NK-92 treated with Interleukin-12 subunit alpha and Interleukin-12 subunit beta, amount 100 ng/mL, for 24 hours (cell line): ENCODE measurements at regions not wholly inside any gene's neighbourhood (a gene's known extent, or its start where the extent isn't known, plus 50 kb on each side); places are given as distances from the start of the nearest gene placed in this dataset.

ENCODE experiments used
- DNase-seq: peaks from one replicate; lab custom pipeline; 2025; lab: John Stamatoyannopoulos, UW

DNA sequence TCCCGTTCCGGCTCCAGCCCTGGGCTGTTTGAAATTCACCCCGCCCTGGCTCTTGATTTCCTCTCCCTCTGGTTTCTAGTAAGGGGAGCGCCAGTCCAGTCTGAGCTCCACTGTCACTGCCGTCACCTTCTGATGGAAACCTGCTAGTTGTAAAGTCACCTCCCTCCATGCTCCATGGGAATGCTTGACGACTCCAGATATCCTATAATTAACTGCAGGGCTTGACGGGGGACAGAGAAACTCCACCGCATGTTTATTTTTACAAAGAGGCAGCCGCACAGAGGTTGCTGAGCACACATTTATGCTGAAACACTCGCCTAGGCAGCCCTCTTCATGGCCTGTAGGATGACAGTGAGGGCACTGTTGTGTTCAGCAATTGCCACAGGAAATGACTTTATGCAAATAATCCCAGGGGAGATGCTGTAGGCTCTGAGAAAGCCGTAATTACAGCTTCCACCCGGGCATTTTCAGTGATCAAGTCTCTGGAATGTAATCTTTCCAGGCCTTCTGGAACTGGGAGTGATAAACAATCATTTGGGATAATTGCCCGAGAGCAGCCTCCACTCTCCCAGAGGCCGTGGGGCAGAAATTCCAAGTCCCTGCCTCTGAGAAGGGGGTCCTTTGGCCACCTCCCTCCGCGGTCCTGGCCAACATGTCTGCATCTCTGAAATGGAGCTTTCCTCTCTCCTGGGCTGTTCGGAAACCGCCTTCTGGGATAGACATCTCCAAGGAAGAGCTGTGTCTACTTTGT, 300.5 kb downstream of the KLF6 start:
- DNase-seq: no peak

DNA sequence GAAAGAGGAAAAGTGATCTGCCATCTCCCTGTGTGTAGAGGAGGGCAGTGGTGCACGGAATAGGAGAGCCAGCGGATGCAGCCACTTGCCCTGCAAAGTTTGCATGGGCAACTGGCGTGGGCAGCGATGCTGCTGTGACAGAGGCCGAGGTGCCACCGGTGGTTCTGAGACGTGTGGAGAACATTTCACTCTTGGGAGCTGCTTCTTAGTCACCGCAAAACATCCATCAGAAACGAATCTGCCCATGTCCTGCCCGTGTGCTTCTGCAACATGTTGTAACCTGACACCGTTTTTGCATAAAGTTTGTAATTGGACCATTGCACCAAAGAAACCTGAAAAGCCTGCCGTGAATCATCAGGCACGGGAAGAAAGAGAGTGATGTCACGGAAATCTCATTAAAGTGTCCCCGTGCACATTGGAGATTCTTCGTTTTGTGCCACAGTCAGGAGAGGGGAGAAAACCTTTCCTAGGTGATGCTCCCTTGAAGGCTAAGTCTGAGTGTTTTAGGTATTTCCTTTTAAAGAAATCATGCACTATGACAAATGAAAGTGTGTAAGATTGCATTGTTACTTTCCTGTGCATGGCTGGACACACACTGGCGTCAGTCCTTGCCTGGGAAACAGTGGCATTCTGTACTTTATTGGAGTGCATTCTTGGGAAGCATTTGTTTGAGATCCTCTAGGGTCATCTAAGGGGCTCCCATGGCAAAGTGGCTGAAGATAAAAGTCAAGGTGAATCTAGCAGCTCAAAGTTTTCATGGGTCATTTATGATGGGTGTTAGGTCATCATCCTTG, 302.6 kb downstream of the KLF6 start:
- no peak for DNase-seq

DNA sequence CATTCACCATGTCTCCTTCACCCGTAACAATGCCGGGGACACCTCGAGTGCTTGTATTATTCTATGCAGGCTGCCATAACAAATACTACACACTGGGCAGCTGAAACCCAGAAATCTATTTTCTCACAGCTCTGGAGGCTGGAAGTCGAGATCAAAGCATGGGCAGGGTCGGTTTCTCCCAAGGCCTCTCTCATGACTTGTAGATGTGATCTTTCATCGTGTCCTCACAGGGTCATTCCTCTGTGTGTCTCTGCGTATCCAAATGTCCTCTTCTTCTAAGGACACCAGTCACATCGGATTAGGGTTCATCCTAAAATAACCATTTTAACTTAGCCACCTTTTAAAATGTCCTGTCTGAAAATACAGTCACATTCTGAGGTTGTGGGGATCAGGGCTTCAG, 303.5 kb downstream of the KLF6 start:
- DNase-seq: no peak

DNA sequence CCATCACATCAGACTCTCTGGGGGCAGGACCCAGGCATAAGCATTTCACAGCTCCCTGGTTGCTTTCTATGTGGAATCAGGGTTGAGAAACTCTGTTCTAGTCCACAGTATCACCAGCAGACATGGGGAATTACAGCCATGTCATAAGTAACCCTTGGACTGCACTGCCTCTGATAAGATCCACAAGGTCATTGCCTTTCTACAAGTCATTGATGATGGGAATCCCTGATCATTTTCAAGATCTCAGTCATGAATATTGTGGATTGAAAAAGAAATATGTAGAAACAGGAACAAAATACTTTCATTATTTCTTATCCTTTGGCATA, 304.1 kb downstream of the KLF6 start:
- no peak for DNase-seq

DNA sequence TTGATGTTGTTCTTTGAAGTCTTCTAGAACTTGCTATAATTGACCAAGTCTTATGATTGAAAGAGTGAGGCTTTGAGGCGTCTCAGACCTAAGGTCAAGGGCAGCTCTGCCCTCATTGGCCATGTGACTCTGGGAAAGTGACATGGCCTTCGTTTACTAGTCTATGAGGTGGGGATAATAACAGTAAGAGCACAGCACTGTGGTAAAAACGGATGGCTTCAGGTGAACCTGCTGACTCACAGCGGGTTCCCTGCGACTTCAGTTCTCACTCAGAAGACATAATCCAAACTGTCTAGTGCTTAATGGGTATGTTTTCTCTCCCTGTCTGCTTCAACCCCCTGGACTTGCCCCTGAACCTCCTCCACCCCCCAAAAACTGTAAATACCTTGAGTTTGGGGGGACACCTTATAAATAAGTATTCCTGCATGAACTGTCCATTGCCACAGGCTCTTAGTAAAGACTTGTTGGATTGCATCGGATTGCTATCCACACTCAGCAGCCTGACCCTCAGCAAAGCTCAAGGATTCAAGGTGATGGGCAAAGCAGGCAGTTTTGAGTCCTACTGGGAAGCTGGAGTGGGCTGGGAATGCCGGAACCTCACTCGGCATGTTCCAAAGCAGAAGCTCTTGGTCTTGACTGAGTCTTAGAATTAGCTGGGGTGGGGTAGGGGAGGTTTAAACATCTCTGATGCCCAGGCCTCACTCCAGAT, 304.6 kb downstream of the KLF6 start:
- DNase-seq: no peak

DNA sequence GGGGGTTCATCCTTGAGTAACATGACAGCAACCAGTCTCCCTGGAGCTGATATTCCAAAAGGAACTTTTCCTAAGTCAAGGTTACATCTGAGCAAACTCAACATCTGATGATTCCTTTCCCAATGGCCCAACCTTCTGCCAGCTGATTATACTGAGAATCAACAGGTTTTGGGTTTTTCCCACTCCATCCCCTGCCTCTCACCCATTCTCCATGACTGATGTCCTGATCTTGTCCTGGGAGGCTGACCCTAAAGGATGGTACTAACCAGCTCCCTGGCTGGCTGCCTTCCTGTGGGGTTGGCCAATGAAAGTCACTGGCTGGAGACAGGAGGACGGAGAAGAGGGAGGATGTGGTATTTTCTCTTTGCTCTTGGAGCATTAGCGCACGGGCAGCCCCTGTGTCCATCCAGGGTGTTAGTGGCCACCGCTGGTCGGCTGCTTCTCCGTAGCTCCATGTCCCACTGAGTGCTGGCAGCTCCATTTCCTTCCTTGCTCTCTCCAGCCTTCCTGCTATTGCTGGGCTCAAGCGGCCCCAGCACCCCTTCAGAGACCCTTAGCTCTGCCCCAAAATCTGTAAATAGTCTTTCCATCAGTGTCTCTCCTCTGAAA, 306.2 kb upstream of the PITRM1 start:
- DNase-seq: no peak

DNA sequence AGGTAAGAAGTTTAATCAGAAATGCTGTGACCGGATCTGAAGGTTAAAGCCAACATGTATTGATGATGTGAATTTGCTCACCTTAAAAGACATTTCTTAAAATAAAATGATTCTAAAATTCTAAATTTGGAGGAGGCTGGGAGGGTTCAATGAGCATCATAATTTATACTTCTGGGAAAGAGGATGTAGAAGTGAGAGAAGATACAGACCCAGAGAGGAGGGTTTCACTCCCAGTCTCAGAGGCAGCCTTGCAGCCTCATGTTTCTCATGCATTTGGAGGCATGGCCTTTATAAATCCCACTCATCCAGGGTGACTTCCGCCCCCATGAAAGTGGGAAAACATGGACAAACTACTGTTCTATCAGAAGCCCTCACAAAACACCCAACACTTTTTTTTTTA, 305.6 kb upstream of the PITRM1 start:
- no peak for DNase-seq

DNA sequence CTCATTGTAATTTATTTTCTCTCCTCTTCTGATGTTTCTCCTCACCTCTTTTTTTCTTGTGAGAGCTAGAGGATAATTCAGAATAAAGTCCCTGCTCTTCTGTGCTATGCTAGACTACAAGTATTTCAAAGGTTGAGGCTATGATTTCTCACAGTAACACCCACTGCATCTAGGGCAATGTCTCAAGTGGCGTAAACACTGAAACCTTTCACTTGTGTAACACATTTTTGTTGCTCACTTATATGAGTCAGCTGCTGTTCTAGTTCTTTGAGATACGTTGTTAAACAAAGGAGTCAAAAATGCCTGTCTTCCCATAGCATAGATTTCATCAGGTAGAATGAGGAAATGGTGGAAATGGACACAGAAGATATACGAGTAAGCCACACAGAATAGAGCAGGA, 305.1 kb upstream of the PITRM1 start:
- DNase-seq: no peak

DNA sequence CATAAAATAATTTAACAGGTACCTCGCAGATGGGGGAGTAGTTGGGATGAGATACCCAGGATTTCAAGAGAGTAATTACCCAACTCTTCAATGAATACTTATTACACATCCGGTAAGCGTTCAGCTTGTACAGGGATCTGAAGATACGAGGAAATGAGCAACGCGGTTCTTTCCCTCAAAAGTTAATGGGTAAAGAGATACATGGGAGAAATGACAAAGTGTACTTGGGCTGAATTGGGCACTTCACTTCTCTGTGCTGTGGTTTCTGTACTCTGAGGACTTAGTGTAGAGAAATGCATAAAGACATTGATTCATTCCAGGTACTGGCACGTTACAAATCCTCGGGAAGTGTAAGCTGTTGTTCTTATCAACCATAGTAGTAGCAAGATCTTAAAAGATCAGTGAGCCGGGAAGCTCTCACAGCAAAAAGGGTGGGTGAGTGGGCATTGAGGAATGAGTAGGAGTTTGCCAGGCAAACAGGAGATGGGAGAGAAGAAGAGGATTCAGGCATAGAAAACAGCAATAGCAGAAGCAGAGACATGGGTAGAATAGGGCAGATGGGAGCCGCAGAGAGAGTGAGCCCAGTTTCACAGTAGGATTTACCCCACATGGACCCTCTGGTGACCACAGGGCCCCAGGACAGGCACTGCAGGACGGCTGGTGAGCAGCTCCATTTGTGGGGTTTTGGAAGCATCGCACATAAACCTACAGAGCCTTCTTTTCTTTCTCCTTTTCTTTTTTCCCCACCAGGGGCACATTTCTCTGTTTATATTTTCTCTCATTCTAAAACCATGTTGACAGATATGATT, 304.3 kb upstream of the PITRM1 start:
- DNase-seq: no peak

DNA sequence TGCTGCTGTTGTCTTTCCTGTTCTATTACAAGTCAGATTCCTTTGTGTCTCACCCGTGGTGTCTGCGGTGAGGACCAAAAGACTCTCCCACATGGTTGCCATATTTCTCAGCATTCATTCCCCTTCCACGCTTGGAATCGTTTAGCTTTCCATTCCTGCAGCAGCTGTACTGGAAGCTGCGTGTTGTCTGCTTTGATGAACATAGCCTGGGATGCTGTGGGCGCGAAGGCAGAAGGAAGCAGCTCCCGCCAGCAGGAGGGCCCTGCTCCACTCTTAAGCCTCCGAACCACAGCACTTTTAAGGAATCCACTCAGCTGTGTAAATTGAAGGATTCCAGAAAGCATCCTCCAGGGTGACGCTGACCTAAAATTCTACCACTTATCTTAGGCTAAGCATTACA, 303.6 kb upstream of the PITRM1 start:
- no peak for DNase-seq

DNA sequence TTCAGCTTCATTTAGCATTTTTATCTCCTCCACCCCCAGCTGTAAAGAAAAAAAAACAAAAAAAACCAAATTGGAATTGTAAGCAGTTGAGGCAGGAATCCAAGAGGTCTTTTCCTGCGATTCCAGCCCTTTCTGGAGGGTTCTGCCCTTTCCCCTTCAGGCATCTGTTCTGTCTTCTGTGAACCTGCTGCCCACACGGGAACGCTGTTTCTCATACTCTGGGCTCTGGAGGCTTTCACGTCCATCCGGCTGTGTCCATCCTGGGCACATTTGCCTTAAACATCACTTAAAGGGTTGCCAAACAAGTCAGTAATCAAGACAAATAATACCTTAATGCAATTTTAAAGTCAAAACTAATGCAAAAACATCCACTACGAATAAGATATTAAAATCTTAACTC, 302.8 kb upstream of the PITRM1 start:
- no peak for DNase-seq

DNA sequence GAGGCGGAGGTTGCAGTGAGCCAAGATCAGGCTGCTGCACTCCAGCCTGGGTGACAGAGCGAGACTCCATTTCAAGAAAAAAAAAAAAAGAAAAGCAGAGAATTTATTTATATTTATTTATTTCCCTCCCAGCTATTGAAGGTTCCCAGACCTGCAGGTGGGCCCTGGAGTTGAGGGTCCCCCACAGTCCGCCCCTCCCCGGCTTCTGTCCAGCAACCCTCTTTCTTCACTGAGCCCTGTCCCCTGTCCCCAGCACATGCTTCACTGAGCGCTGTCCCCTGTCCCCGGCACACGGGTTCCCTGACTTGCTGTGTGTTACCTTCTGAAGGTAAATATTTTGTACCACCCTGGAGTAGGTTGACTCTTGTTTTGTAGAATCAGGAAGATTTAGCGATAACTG, 301.7 kb upstream of the PITRM1 start:
- DNase-seq: no peak

DNA sequence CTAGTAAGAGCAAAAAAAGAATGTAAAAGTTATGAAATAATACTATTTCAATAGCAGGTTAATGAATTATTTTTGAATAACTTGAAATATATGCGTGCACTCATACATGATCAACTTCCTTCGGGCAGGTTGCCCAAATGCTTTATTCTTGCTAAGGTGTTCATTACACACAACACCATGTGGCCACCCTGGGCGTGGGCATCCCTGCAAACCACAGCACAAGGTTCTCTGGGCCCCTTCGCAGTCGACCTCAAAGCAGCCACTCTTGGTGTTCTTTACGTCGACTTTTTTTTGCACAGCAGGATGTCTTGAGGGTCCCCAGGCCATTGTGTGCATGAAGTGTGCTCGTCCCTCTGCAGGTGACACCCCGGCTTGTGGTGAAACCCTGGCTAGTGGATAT, 300.7 kb upstream of the PITRM1 start:
- no peak for DNase-seq

DNA sequence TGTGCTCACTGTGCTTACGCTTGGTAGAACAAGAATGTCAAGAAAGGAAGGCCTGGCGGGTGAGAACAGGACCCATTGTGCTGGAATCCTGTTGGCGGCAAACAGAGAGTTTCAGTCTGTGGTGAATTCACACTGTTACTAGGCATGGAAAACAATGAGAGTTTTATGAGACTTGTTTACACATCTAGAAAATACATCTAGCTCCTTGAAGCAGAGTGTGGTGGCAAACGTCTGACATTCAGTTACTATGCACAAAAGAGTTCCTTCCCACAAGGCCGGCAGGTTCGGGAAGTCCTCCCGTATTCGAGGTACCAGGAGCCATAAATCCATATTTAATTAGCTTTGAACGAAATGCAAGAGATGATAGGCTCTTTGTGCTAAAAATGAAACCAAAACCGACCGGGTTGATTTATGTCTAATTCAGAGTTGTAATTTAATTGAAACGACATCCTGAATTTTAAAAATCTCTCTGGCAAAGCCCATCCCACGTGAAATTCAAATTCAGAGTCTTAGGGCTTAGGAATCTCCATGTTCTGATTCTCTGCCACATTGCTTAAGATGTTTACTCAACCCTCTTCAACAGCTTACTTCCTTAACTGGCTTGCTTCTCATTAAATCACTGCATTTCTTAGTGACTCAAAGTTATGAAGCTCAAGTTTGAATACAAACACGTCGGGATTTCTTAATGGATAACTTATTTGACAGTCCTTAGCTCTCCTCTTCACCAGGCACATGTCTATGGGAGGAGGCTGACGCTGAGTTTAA, 299.9 kb upstream of the PITRM1 start:
- no peak for DNase-seq

DNA sequence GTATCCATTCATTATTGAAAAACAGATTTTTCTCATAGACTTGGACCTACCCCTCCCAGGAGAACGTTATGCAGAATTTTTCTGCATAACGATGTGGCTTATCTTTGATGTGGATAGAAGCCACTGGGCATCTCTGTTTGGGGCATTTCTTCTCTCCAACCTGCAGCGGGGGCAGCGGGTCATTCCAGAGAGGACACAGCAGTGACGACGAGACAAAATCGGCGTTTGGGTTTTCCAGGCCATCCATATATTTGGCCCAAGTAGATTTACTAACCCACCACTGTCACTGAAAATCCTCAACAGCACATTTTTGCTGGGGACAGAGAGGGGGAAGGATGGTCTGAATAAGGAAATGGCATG, 299.3 kb upstream of the PITRM1 start:
- DNase-seq: no peak

DNA sequence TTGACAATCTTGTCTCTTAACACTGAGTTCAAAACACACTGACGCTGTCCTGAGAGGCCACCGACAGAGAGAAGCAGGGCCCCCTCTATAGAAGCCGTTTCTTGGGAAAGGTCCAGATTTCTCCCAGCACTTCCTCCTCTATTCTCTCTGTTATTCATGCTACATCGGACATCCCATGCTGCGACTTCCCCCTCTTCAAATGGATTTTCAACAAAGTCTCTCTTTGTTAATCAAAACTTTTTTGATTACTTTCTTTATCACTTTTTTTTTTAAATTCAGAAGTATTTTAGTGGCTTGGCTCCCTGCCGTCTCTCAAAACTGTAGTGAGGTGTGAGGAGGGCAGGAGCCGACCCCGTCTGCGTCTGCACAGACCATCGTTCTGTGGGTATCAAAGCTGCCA, 298.9 kb upstream of the PITRM1 start:
- no peak for DNase-seq

DNA sequence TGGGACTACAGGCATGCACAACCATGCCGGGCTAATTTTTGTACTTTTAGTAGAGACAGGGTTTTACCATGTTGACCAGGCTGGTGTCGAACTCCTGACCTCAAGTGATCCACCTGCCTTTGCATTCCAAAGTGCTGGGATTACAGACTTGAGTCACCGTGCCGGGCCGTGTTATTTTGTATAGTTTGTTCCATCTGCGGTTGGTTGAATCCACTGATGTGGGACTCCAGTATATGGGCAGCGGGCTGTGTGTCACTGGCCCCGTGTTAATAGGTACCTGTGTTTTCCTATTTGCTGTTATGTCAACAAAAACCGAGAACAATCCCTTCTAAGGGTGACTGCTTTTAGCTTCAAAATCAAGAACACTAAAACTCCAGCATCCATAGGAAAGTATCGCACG, 297.6 kb upstream of the PITRM1 start:
- no peak for DNase-seq

DNA sequence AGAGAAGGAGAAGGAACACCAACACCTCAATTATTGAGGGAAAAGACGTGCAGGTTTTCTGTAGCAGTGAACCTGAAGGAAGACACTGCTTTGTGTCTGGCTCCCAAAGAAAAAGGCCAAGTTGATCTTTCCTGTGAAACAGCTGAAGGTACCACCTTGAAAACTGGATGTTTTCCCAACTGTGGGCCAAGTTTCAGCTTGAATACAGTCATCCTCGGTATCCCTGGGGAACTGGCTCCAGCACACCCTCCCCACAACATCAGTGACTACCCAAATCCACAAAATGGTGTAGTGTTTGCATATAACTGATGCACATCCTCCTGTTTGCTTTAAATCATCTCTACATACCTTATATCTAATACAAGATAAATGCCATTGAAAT, 297.0 kb upstream of the PITRM1 start:
- DNase-seq: no peak

DNA sequence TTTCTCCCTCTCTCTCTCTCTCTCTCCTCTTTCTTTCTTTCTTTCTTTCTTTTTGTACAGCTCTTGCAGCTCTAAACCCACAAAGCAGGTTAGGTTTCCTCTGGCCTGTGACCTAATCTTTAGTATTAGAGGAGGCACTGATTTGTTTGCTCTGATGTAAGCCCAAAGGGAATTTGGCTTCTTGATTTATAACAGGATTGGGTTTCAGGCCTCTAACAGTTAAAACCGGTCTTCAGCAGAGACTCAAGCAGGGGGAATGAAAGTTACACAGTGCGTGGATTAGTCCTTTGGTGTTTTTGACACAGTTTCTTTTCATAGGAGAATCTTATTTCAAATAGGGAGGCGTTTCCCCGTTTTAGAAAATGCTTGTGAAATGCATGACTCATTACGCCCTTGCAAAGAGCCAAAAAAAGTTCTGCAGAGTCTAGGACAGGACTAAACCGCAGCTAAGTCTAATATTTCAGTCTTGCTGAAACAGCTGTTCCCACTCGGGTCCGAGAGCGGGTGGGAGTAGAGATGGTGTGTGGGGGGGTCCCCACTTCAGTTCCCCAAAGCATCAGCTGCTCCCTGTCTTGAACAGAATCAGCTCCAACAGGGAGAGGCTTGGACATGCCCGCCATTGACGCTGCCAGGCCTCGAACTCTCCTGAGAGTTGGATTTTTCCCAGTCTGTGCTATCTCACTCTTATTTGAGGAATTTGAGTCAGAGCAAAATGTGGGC, 296.5 kb upstream of the PITRM1 start:
- DNase-seq: no peak

DNA sequence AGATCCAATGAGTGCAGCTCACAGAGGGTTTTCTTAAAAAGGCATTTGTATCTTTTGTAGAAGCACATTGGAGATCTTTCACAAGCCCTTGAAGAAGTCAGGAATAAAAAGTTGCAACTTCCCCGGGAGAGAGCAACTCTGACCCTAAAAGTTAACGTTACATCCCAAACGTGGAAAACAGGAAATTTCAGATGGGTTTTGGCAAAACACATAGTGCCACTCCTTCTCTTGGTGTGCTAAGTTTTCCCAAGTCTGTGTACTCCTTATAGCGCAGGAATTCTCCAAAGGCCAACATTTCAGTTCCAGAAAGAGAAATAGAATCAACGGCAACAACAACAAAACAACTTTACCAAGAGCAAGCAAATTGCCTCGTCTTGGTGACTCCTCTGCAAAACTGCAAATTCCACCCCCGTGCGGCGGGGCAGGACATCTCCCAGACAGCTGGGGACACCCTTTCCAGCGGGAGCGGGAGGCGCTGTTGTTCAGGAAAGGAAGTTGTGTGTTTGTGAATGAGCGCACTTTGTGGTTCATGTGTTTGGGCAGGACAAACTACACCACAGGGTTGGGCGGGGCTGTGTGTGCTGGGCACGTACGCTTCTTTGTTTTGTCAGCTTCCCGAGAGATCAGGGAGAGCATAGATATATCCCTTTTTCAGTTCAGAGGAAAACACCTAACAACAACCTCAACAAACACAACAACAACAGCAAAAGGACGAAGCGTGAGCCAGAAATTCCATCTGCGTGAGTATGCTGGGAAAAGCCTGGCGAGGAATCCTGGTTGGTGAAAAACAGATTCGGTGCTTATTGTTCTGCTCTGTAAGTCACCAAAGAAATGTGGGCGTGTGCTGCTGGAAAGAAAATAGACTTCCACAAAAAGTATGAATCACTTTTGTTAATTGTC, 294.7 kb upstream of the PITRM1 start:
- no peak for DNase-seq
